GM21360 (cell line): ENCODE measurements at regions not wholly inside any gene's neighbourhood (a gene's known extent, or its start where the extent isn't known, plus 50 kb on each side); places are given as distances from the start of the nearest gene placed in this dataset.
"Not testable (repeated sequence)": the region's sequence is repeated elsewhere in the genome, so short reads cannot be mapped to it uniquely, and the experiment has no call there.

Experiments
- ATAC-seq: cut with Tn5 transposase; IDR thresholded peaks from one replicate; pipeline ENCODE4 v1.9.1; 2021; ENCODE audit warnings: mild to moderate bottlenecking, moderate library complexity; ENCODE audit not compliant: unreplicated experiment

GRCh38 chr6:67922588-67922987 lies 712.5 kb upstream of the ADGRB3 start:
- not testable (repeated sequence) for ATAC-seq

GRCh38 chr6:67920040-67920439 lies 715.0 kb upstream of the ADGRB3 start:
- ATAC-seq = not testable (repeated sequence)

GRCh38 chr6:67916399-67916798 lies 718.7 kb upstream of the ADGRB3 start:
- ATAC-seq = no peak

- no peak for ATAC-seq
These were observed 720.7 kb upstream of the ADGRB3 start for GRCh38 chr6:67914419-67914818.

- no peak for ATAC-seq
These were observed 725.7 kb upstream of the ADGRB3 start for GRCh38 chr6:67909354-67909753.

GRCh38 chr6:67908379-67908778 lies 726.7 kb upstream of the ADGRB3 start:
- no peak for ATAC-seq

- not testable (repeated sequence) for ATAC-seq
These were observed 730.3 kb upstream of the ADGRB3 start for GRCh38 chr6:67904735-67905134.

- ATAC-seq = no peak
These were observed 736.2 kb upstream of the ADGRB3 start for GRCh38 chr6:67898875-67899274.

- no peak for ATAC-seq
These were observed 737.0 kb upstream of the ADGRB3 start for GRCh38 chr6:67897998-67898607.

- no peak for ATAC-seq
These were observed 738.6 kb upstream of the ADGRB3 start for GRCh38 chr6:67896476-67896875.

GRCh38 chr6:67889682-67889995 lies 745.4 kb upstream of the ADGRB3 start:
- no peak for ATAC-seq

GRCh38 chr6:67888886-67889681 lies 746.0 kb upstream of the ADGRB3 start:
- ATAC-seq = no peak

GRCh38 chr6:67888546-67888885 lies 746.6 kb upstream of the ADGRB3 start:
- ATAC-seq = no peak

- ATAC-seq = no peak
These were observed 747.1 kb upstream of the ADGRB3 start for GRCh38 chr6:67887747-67888545.

GRCh38 chr6:67887419-67887746 lies 747.7 kb upstream of the ADGRB3 start:
- no peak for ATAC-seq

- no peak for ATAC-seq
These were observed 748.2 kb upstream of the ADGRB3 start for GRCh38 chr6:67886840-67887292.

- no peak for ATAC-seq
These were observed 748.9 kb upstream of the ADGRB3 start for GRCh38 chr6:67886036-67886707.

GRCh38 chr6:67885081-67886033 lies 749.7 kb upstream of the ADGRB3 start:
- ATAC-seq = no peak

- no peak for ATAC-seq
These were observed 750.6 kb upstream of the ADGRB3 start for GRCh38 chr6:67884442-67884841.
